ENCODE measurements at regions not wholly inside any gene's neighbourhood (a gene's known extent, or its start where the extent isn't known, plus 50 kb on each side); places are given as distances from the start of the nearest gene placed in this dataset.

GRCh38 chr20:59393142-59393541 lies 92.7 kb downstream of the EDN3 start:
- no peaks in the 10 kb centered on the region for H3K27me3 ChIP-seq (ENCODE audit: control insufficient read depth in 2 of 2, insufficient read depth in 2 of 2, low read length in 2 of 2)
- DNase-seq (ENCODE audit: low read depth, low spot score) (no peak), FAIRE-seq (no peak)
- BruUV-seq (replicated peaks): no TSS peak
- no peaks in the 10 kb centered on the region for H3K9me1 ChIP-seq (replicated peaks; ENCODE audit: control insufficient read depth, extremely low read depth, insufficient read depth, low read length)
- ChIA-PET CTCF (no interaction called here), POLR2A (no interaction called here)
- intact Hi-C loops (cut with micrococcal nuclease) (no loop called here), dilution Hi-C loops (cut with MboI; ENCODE audit: extremely low pct_ligation_motif_present, low sequenced_read_pairs) (no loop called here)
- H3K4me2 ChIP-seq (ENCODE audit: insufficient read depth, low read length): no peak overlapping the region
- H3K27ac ChIP-seq (ENCODE audit: insufficient read depth, low read depth, low read length): no peak overlapping the region
- no peaks in the 10 kb centered on the region for H3K9me3 ChIP-seq (replicated peaks; ENCODE audit: control insufficient read depth, insufficient read depth, low read length)
- TF ChIP-seq JUN (IDR thresholded peaks at IDR 0.05; ENCODE audit: borderline replicate concordance, insufficient read depth, insufficient read length, low read depth) (no peak), CTCF (IDR thresholded peaks at IDR 0.05; ENCODE audit: extremely low read depth in 1 of 2, insufficient read depth in 1 of 2, low read depth in 1 of 2, low read length in 2 of 2) (no peak), GATA2 (IDR thresholded peaks at IDR 0.05; ENCODE audit: insufficient read depth, insufficient read length, low read depth, low read length) (no peak), POLR2A (IDR thresholded peaks at IDR 0.05; ENCODE audit: low read depth, low read length) (no peak), MAX (IDR thresholded peaks at IDR 0.05; ENCODE audit: insufficient read depth, insufficient read length) (no peak), FOS (IDR thresholded peaks at IDR 0.05; ENCODE audit: borderline replicate concordance, insufficient read depth, low read length) (no peak), MYC (IDR thresholded peaks at IDR 0.05; ENCODE audit: low read depth, low read length) (no peak), POLR2AphosphoS5 (IDR thresholded peaks at IDR 0.05; ENCODE audit: insufficient read depth, low read depth, low read length) (no peak), EZH2 (IDR thresholded peaks at IDR 0.05; ENCODE audit: borderline replicate concordance, low read depth, low read length, severe bottlenecking) (no peak)
- no peak overlapping the region for H2AFZ ChIP-seq (ENCODE audit: low read depth, low read length)
- H3K9ac ChIP-seq (replicated peaks; ENCODE audit: extremely low read depth, insufficient read depth, low read length): no peak overlapping the region
- no peaks in the 10 kb centered on the region for H4K20me1 ChIP-seq (replicated peaks; ENCODE audit: control insufficient read depth, extremely low read depth, insufficient read depth, low read length)
- H3K36me3 ChIP-seq (ENCODE audit: control insufficient read depth in 2 of 2, extremely low read depth in 1 of 2, insufficient read depth in 2 of 2, low read length in 2 of 2): no peaks in the 10 kb centered on the region
- H3K4me3 ChIP-seq (replicated peaks in 1 of 3; ENCODE audit: insufficient read depth in 1 of 3, low read depth in 1 of 3, low read length in 3 of 3): no peak overlapping the region
- no peaks in the 10 kb centered on the region for H3K4me1 ChIP-seq (ENCODE audit: control insufficient read depth, extremely low read depth, insufficient read depth, low read length)
- no peaks in the 10 kb centered on the region for H3K79me2 ChIP-seq (ENCODE audit: control insufficient read depth, insufficient read depth, low read length)

All from endothelial cell of umbilical vein (primary cell).